Peyer's patch (tissue), 4 donors: ENCODE measurements at regions not wholly inside any gene's neighbourhood (a gene's known extent, or its start where the extent isn't known, plus 50 kb on each side); places are given as distances from the start of the nearest gene placed in this dataset.
"Not testable (repeated sequence)": the region's sequence is repeated elsewhere in the genome, so short reads cannot be mapped to it uniquely, and the experiment has no call there.

Experiments
- DNase-seq, 3 donors: peaks; one replicate each; pipeline ENCODE4 v3.0.0-alpha.2; 2017 to 2019
- H3K27ac ChIP-seq, 4 donors: fragments of 200-600 bp; sonication (generic); one replicate each; pipeline ENCODE4 v1.5.1; 2016 to 2019
- H3K27me3 ChIP-seq, 2 donors: fragments of 200-600 bp; sonication (generic); one replicate each; pipeline ENCODE4 v1.5.1; 2019
- H3K36me3 ChIP-seq, 3 donors: fragments of 200-600 bp; sonication (generic); one replicate each; pipeline ENCODE4 v1.5.1; 2016 to 2019
- H3K4me1 ChIP-seq, 4 donors: fragments of 200-600 bp; sonication (generic); one replicate each; pipeline ENCODE4 v1.5.1; 2016 to 2019
- H3K4me3 ChIP-seq, 4 donors: fragments of 200-600 bp; sonication (generic); 1 replicate in 3 of 4; 2 replicates in 1 of 4; pipeline ENCODE4 v1.5.1; 2016 to 2019; ENCODE audit warnings: mild to moderate bottlenecking in 1 of 4
- H3K9me3 ChIP-seq, 4 donors: fragments of 200-600 bp; sonication (generic); one replicate each; pipeline ENCODE4 v1.5.1; 2016 to 2019; ENCODE audit warnings: mild to moderate bottlenecking in 1 of 4
- POLR2A ChIP-seq, 2 donors: fragments of 450-650 bp; IDR thresholded peaks; one replicate each; pipeline ENCODE4 v1.5.1; 2017; ENCODE audit warnings: antibody characterized with exemption in 2 of 2, mild to moderate bottlenecking in 2 of 2, moderate library complexity in 2 of 2
- TF ChIP-seq, protein P1 (sequence below), 6 experiments: fragments of 450-650 bp in 4 of 6; fragments of 200-600 bp in 2 of 6; sonication (generic) in 1 of 6; IDR thresholded peaks; one replicate each; pipeline ENCODE4 v1.5.1; 2017 to 2019; ENCODE audit warnings: antibody characterized with exemption in 6 of 6, mild to moderate bottlenecking in 3 of 6, moderate library complexity in 1 of 6

DNA sequence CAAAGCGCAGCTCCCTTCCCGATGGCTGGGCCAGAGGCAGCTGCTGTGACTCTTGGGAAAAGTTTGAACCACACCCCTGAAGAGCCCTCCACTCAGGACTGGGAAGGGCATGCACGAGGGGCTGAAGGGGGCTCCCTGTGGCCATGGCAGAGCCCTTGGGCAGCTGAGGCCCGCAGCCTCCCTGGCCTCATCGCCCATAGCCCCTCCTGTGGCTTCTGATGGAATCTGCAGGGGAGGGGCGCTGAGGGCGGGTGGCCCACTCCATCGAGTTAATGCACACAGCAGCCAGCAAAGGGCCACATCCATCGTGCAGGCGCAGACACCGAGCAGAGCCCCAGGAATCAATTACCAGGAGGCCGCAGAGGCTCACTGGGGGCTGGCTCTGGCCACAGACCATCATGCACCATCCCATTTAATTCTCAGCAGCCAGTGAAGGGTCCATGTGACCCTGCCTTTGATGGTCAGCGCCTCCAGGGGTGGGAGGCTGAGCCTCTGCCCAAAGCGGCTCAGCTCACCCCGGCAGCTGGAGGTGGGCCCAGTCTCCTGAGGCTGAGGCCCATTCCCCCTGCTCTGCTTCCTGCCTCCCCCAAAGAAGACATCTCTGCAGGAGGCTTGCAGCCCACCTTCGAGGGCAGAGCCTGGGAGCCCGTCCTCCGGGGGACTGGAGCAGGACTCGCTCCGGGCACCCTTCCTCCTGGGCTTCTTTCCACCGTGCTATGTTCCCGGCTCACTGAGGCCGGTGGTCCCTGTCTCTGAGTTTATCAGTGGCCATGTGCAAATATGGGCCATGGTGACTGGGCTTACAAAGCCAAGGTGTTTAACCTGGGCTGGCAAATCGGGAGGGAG, 1410.2 kb downstream of the BRD1 start:
- Histone ChIP-seq H3K4me1 (no peaks in the 10 kb centered on the region), H3K36me3 (no peaks in the 10 kb centered on the region), H3K27me3 (no peaks in the 10 kb centered on the region), H3K9me3 (no peaks in the 10 kb centered on the region), H3K4me3 (no peak overlapping the region), H3K27ac (no peak overlapping the region)
- TF ChIP-seq, protein P1, sequence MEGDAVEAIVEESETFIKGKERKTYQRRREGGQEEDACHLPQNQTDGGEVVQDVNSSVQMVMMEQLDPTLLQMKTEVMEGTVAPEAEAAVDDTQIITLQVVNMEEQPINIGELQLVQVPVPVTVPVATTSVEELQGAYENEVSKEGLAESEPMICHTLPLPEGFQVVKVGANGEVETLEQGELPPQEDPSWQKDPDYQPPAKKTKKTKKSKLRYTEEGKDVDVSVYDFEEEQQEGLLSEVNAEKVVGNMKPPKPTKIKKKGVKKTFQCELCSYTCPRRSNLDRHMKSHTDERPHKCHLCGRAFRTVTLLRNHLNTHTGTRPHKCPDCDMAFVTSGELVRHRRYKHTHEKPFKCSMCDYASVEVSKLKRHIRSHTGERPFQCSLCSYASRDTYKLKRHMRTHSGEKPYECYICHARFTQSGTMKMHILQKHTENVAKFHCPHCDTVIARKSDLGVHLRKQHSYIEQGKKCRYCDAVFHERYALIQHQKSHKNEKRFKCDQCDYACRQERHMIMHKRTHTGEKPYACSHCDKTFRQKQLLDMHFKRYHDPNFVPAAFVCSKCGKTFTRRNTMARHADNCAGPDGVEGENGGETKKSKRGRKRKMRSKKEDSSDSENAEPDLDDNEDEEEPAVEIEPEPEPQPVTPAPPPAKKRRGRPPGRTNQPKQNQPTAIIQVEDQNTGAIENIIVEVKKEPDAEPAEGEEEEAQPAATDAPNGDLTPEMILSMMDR (IDR thresholded peaks at IDR 0.05) = no peak
- no peak for TF ChIP-seq POLR2A (IDR thresholded peaks at IDR 0.05)
- DNase-seq = peak in 1 of 3 donors; percentile 32

DNA sequence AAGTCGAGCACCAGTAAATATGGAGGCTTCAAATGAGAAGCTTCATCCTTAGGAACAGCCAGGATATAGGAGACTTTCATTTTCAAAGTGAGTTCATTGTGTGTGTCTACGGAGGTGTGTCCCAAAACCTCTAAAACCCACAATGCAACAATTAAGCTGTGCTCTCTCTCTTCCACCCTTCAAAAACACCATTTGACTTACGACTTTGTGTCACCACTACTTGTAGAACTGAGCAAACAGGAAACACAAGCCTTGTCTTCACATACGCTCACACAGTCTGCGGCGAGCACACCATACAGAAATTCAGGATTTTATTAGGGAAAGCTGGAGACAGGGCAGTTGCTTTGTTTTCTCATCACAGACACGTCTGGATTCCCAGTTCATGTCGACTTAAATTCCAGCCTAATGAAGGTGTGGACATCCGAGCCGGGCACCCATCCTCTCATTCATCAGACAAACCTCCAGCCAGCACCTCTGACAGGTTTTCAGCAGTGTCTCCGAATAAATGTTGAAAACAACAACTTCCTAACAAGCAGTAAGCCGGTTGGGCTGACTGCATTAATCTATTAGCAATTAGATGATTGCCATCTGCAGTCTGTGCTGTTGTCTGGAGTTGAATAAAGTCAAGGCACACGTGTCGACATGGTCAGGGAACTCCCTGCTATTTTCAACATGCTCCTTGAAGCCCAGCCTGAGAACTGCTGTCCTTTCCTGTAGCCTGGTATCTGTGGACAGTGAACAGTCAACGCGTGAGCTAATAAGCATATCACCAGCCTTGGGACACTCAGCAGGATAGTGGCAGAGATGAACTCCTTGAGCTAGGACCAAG, 1411.1 kb downstream of the BRD1 start:
- H3K9me3 ChIP-seq = no peaks in the 10 kb centered on the region
- H3K27me3 ChIP-seq = no peaks in the 10 kb centered on the region
- DNase-seq = peak in 1 of 3 donors; percentile 13
- TF ChIP-seq POLR2A (IDR thresholded peaks at IDR 0.05) = no peak
- TF ChIP-seq, protein P1 (IDR thresholded peaks at IDR 0.05) = no peak
- H3K27ac ChIP-seq = no peak overlapping the region
- H3K36me3 ChIP-seq = no peaks in the 10 kb centered on the region
- no peak overlapping the region for H3K4me3 ChIP-seq
- H3K4me1 ChIP-seq = no peaks in the 10 kb centered on the region

DNA sequence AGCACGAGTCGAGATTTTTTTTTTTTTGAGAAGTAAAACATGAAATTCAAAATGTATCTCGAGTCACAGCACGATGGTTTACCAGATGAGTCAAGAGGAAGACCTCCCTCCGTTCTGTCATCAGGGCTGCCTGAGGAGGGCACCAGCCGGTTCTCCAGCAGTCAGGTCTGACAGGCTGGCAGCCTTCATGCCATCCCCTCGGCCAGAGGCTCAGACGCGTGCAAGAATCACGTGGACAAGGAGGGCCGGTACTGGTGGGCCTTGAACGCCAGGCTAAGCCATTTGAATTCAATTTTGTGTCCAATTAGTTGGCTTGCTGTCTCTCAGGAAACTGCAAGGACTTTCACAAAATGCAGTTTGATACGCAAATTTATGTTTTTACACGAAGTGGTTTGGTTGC, 1412.2 kb downstream of the BRD1 start:
- Histone ChIP-seq H3K36me3 (no peaks in the 10 kb centered on the region), H3K4me3 (no peak overlapping the region), H3K9me3 (no peaks in the 10 kb centered on the region), H3K4me1 (no peaks in the 10 kb centered on the region), H3K27ac (no peak overlapping the region), H3K27me3 (no peaks in the 10 kb centered on the region)
- TF ChIP-seq, protein P1 (IDR thresholded peaks at IDR 0.05) = no peak
- no peak for TF ChIP-seq POLR2A (IDR thresholded peaks at IDR 0.05)
- DNase-seq = peak in 1 of 3 donors; percentile 13

DNA sequence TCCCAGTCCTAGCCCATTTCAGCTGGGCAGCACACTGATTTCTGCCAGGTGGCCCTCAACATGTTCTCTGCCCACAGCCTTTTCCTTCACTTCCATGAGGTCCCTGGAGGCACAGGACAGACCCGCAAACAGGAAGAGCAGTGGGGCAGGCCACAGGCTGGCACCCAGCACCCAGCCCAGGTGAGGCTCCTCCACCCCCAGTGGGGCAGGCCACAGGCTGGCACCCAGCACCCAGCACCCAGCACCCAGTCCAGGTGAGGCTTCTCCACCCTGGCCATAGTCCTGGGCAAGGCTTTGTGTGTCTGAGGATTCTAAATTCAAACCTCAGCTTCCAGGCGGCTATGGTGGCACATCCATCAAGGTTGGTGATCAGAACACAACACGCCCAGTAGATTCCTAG, 1413.0 kb downstream of the BRD1 start:
- no peak overlapping the region for H3K4me3 ChIP-seq
- H3K4me1 ChIP-seq = no peaks in the 10 kb centered on the region
- H3K36me3 ChIP-seq = no peaks in the 10 kb centered on the region
- DNase-seq = peak in 1 of 3 donors; percentile 17
- no peaks in the 10 kb centered on the region for H3K27me3 ChIP-seq
- TF ChIP-seq, protein P1 (IDR thresholded peaks at IDR 0.05) = no peak
- TF ChIP-seq POLR2A (IDR thresholded peaks at IDR 0.05) = no peak
- H3K27ac ChIP-seq = no peak overlapping the region
- no peaks in the 10 kb centered on the region for H3K9me3 ChIP-seq

DNA sequence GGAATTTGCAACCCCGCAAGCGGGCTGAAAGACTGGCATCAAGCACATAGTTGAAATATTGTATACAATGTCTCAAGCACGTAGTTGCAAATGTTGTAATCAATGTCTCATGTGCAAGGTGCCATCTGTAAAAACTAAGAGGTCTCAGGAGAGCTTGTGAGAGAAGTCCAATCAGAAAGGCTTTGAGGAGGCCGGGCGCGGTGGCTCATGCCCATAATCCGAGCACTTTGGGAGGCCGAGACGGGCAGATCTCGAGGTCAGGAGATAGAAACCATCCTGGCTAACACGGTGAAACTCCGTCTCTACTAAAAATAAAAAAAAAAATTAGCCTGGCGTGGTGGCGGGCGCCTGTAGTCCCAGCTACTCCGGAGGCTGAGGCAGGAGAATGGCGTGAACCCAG, 1414.7 kb downstream of the BRD1 start:
- H3K4me3 ChIP-seq, H3K27ac ChIP-seq, H3K4me1 ChIP-seq, H3K27me3 ChIP-seq, H3K9me3 ChIP-seq, H3K36me3 ChIP-seq: not testable (repeated sequence)
- DNase-seq = peak in 1 of 3 donors; percentile 28

DNA sequence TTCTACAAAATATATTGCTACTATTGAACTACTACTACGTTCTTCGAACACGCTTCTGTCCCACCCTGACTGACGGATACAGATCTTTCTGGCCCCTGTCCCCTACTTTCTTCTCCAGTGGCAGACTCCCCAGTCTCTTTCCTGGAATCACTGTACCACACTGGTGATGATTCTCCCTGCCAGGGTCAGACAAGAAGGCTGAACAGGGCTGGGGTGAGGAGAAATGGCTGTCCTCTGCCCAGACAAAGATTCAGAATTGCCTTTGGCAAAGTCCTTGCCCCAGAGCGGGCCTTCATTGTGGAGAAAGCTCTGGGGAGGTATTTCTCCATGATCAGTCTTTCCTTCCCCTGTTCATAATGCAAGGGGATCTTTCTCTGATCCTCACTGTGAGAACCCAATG, 1417.1 kb downstream of the BRD1 start:
- TF ChIP-seq, protein P1 (IDR thresholded peaks at IDR 0.05) = no peak
- no peak for TF ChIP-seq POLR2A (IDR thresholded peaks at IDR 0.05)
- H3K36me3 ChIP-seq = no peaks in the 10 kb centered on the region
- no peaks in the 10 kb centered on the region for H3K27me3 ChIP-seq
- H3K27ac ChIP-seq = no peak overlapping the region
- H3K9me3 ChIP-seq = no peaks in the 10 kb centered on the region
- no peak for DNase-seq
- no peak overlapping the region for H3K4me3 ChIP-seq
- H3K4me1 ChIP-seq = no peaks in the 10 kb centered on the region
